ENCODE measurements at regions not wholly inside any gene's neighbourhood (a gene's known extent, or its start where the extent isn't known, plus 50 kb on each side); places are given as distances from the start of the nearest gene placed in this dataset.

GRCh38 chr20:22160101-22160652 is 424.2 kb downstream of the FOXA2 start:
- H3K36me3 ChIP-seq (ENCODE audit: low read depth): no peaks in the 10 kb centered on the region
- H3K9me3 ChIP-seq: no peaks in the 10 kb centered on the region
- H3K4me1 ChIP-seq (ENCODE audit: low read depth): no peaks in the 10 kb centered on the region
- DNase-seq (no peak), ATAC-seq (no peak)
- TF ChIP-seq, protein P1, sequence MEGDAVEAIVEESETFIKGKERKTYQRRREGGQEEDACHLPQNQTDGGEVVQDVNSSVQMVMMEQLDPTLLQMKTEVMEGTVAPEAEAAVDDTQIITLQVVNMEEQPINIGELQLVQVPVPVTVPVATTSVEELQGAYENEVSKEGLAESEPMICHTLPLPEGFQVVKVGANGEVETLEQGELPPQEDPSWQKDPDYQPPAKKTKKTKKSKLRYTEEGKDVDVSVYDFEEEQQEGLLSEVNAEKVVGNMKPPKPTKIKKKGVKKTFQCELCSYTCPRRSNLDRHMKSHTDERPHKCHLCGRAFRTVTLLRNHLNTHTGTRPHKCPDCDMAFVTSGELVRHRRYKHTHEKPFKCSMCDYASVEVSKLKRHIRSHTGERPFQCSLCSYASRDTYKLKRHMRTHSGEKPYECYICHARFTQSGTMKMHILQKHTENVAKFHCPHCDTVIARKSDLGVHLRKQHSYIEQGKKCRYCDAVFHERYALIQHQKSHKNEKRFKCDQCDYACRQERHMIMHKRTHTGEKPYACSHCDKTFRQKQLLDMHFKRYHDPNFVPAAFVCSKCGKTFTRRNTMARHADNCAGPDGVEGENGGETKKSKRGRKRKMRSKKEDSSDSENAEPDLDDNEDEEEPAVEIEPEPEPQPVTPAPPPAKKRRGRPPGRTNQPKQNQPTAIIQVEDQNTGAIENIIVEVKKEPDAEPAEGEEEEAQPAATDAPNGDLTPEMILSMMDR (IDR thresholded peaks at IDR 0.05): no peak
- intact Hi-C loops (cut with DNase I, micrococcal nuclease): no loop called here
- H3K4me3 ChIP-seq: no peak overlapping the region

DNA sequence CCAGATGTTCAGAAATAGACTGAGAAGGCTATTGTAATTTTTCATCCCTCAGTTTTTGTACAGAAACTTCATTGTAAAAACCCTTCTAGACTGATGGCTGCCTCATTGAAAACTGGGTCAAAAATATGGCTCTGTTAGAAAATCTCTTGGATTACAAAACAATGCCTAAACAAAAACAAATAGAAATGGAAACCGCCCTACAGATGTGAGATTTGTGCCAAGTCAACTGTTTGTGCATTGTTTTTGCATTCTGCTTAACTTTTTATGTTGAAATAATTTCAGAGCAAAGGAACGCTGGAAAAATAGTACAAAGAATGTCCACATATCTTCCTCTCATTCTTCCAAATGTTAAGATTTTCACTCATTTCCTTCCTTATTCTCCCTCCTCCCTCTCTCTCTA is 425.1 kb downstream of the FOXA2 start:
- no peaks in the 10 kb centered on the region for H3K4me1 ChIP-seq (ENCODE audit: low read depth)
- intact Hi-C loops (cut with DNase I, micrococcal nuclease): no loop called here
- no peaks in the 10 kb centered on the region for H3K36me3 ChIP-seq (ENCODE audit: low read depth)
- H3K9me3 ChIP-seq: no peaks in the 10 kb centered on the region
- TF ChIP-seq, protein P1 (IDR thresholded peaks at IDR 0.05): no peak
- H3K4me3 ChIP-seq: no peak overlapping the region
- ATAC-seq: no peak
- DNase-seq: no peak

DNA sequence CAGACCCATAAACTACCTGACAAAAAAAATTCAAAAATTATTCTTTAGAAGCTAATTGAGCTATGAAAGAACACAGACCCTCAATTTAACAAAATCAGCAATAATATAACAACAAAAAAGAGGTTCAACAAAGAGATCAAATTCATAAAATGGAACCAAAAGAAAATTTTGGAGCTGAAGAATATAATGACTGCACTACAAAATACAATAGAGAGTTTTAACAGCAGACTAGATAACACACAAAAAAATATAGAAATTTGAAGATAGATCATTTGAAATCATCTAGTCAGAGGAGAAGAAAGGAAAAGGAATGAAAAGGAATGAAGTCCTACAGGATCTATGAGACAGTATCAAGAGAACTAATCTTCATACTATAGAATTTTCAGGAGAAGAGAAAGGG is 422.1 kb downstream of the PAX1 start:
- ATAC-seq: no peak
- no peaks in the 10 kb centered on the region for H3K36me3 ChIP-seq (ENCODE audit: low read depth)
- H3K4me1 ChIP-seq (ENCODE audit: low read depth): no peaks in the 10 kb centered on the region
- DNase-seq: no peak
- TF ChIP-seq, protein P1 (IDR thresholded peaks at IDR 0.05): no peak
- intact Hi-C loops (cut with DNase I, micrococcal nuclease): no loop called here
- H3K4me3 ChIP-seq: no peak overlapping the region
- peaks cover 19% of the 10 kb centered on the region for H3K9me3 ChIP-seq

GRCh38 chr20:22106308-22106938 is 401.0 kb downstream of the PAX1 start:
- Histone ChIP-seq H3K36me3 (ENCODE audit: low read depth) (no peaks in the 10 kb centered on the region), H3K4me1 (ENCODE audit: low read depth) (no peaks in the 10 kb centered on the region), H3K4me3 (no peak overlapping the region), H3K9me3 (peaks cover 8% of the 10 kb centered on the region)
- DNase-seq (no peak), ATAC-seq (no peak)
- TF ChIP-seq, protein P1 (IDR thresholded peaks at IDR 0.05): no peak
- intact Hi-C loops (cut with DNase I, micrococcal nuclease): loop anchor here in 1 of 2 donors (5.0 kb wide), 1 partner anchor 389 kb away; no protein-coding TSS in a partner anchor

DNA sequence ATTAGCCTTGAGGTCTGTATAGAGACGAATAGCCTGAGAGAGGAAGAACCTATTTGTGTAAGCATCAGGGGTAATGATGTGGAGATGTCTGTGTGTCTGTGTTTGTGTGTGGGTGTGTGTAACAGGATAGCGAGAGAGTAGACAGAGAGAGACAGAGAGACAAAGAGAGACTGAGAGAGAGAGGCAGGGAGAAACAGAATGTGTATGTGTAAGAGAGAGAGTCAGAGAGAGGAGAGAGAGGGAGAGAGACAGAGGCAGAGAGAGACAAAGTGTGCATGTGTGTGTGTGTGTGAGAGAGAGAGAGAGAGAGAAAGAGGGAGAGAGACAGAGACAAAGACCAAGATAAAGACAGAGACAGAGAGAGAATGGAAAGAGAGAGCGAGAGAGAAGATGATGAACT is 396.1 kb downstream of the PAX1 start:
- ATAC-seq (no peak), DNase-seq (no peak)
- peaks cover 5% of the 10 kb centered on the region for H3K9me3 ChIP-seq
- no peaks in the 10 kb centered on the region for H3K36me3 ChIP-seq (ENCODE audit: low read depth)
- intact Hi-C loops (cut with DNase I, micrococcal nuclease): no loop called here
- TF ChIP-seq, protein P1 (IDR thresholded peaks at IDR 0.05): no peak
- H3K4me3 ChIP-seq: no peak overlapping the region
- no peaks in the 10 kb centered on the region for H3K4me1 ChIP-seq (ENCODE audit: low read depth)
